HCT116 (cell line): ENCODE measurements at regions not wholly inside any gene's neighbourhood (a gene's known extent, or its start where the extent isn't known, plus 50 kb on each side); places are given as distances from the start of the nearest gene placed in this dataset.

ENCODE experiments used
- ATAC-seq: fragments of 200-7000 bp; cut with Tn5 transposase; 2 replicates; pipeline ENCODE4 v1.9.1; 2020; ENCODE audit warnings: mild to moderate bottlenecking, moderate library complexity
- BruUV-seq: library from RNA; stranded (reverse); fragments of 400-500 nt; replicated peaks from 2 replicates; lab custom pipeline; 2021; lab: Mats Ljungman, UMichigan
- CTCF ChIA-PET: fragments of 300-600 bp; sonication (Branson Sonifier 250); formaldehyde crosslinking; loops from one replicate; lab custom pipeline; 2021; ENCODE audit warnings: antibody characterized with exemption; lab: Charles Lee
- POLR2A ChIA-PET: fragments of 300-600, 350-600 bp; sonication (Branson Sonifier 250); formaldehyde crosslinking; loops from one replicate; lab custom pipeline; 2021; ENCODE audit warnings: antibody characterized with exemption; lab: Charles Lee
- RAD21 ChIA-PET, 2 experiments: fragments of 300-600 bp; sonication (Branson Sonifier 250); formaldehyde crosslinking; loops; one replicate each; lab custom pipeline; 2023; ENCODE audit warnings: low total read pairs in 2 of 2; ENCODE audit not compliant: uncharacterized antibody in 2 of 2, unreplicated experiment in 2 of 2, low non-redundant PET in 1 of 2; lab: Charles Lee
- DNase-seq: peaks from one replicate; pipeline ENCODE4 v3.0.0-alpha.2; 2010; ENCODE audit warnings: low read depth, low spot score
- H2AFZ ChIP-seq: fragments of 200-600 bp; shearing (Covaris generic), sonication (generic); 2 replicates; pipeline ENCODE4 v1.6.1; 2017; ENCODE audit warnings: low read depth, mixed run types, mixed read lengths, antibody characterized with exemption, low read length; ENCODE audit not compliant: poor library complexity, severe bottlenecking
- H3K27ac ChIP-seq: 2 replicates; pipeline ENCODE4 v1.5.1; 2012; ENCODE audit warnings: low read depth, low read length
- H3K27me3 ChIP-seq: fragments of 200-600 bp; sonication (generic); 2 replicates; pipeline ENCODE4 v1.6.1; 2016; ENCODE audit warnings: mixed run types, low read length, mixed read lengths; ENCODE audit not compliant: insufficient read depth
- H3K36me3 ChIP-seq, 2 experiments: fragments of 200-500 bp in 1 of 2; fragments of 200-600 bp in 1 of 2; sonication (Bioruptor generic) in 1 of 2; sonication (generic) in 1 of 2; 2 replicates each; pipeline versions ENCODE4 v1.5.1 to v1.6.1; 2014 to 2016; ENCODE audit warnings: low read length in 2 of 2, inconsistent platforms in 1 of 2, mixed read lengths in 1 of 2, mixed run types in 1 of 2; ENCODE audit not compliant: insufficient read depth in 2 of 2, control insufficient read depth in 1 of 2
- H3K4me1 ChIP-seq, 2 experiments: fragments of 200-600 bp in 1 of 2; sonication (generic) in 1 of 2; 2 replicates each; pipeline versions ENCODE4 v1.5.1 to v1.6.1; 2012 to 2017; ENCODE audit warnings: low read length in 2 of 2, inconsistent platforms in 1 of 2, mild to moderate bottlenecking in 1 of 2, mixed read lengths in 1 of 2, mixed run types in 1 of 2, moderate library complexity in 1 of 2; ENCODE audit not compliant: insufficient read depth in 2 of 2, control insufficient read depth in 1 of 2
- H3K4me2 ChIP-seq: fragments of 200-600 bp; sonication (generic); 2 replicates; pipeline ENCODE4 v1.6.1; 2017; ENCODE audit warnings: mixed run types, low read length, mixed read lengths
- H3K4me3 ChIP-seq, 2 experiments: fragments of 200-600 bp in 1 of 2; sonication (generic) in 1 of 2; replicated peaks in 1 of 2; 2 replicates each; pipeline ENCODE4 v1.5.1; 2011 to 2016; ENCODE audit warnings: low read length in 2 of 2, control low read depth in 1 of 2, low read depth in 1 of 2, mild to moderate bottlenecking in 1 of 2, mixed read lengths in 1 of 2, mixed run types in 1 of 2
- H3K79me2 ChIP-seq: fragments of 200-600 bp; sonication (generic); 2 replicates; pipeline ENCODE4 v1.6.1; 2017; ENCODE audit warnings: mild to moderate bottlenecking, mixed run types, low read length, moderate library complexity, mixed read lengths; ENCODE audit not compliant: insufficient read depth
- H3K9ac ChIP-seq: fragments of 200-600 bp; sonication (generic); 2 replicates; pipeline ENCODE4 v1.6.1; 2016; ENCODE audit warnings: low read length, mixed read lengths
- H3K9me2 ChIP-seq: fragments of 200-600 bp; sonication (generic), shearing (Covaris generic); 2 replicates; pipeline ENCODE4 v1.6.1; 2017; ENCODE audit warnings: mixed run types, mild to moderate bottlenecking, moderate library complexity; ENCODE audit not compliant: insufficient read depth
- H3K9me3 ChIP-seq, 2 experiments: fragments of 200-500 bp in 1 of 2; fragments of 200-600 bp in 1 of 2; sonication (Bioruptor generic) in 1 of 2; sonication (generic) in 1 of 2; 2 replicates each; pipeline ENCODE4 v1.6.1; 2014 to 2017; ENCODE audit warnings: low read length in 2 of 2, mixed read lengths in 2 of 2, inconsistent platforms in 1 of 2, low read depth in 1 of 2, mild to moderate bottlenecking in 1 of 2, mixed run types in 1 of 2, moderate library complexity in 1 of 2; ENCODE audit not compliant: control insufficient read depth in 1 of 2, insufficient read depth in 1 of 2
- H4K20me1 ChIP-seq: fragments of 200-600 bp; sonication (generic), shearing (Covaris generic); 2 replicates; pipeline ENCODE4 v1.6.1; 2017; ENCODE audit warnings: mixed run types, mild to moderate bottlenecking, moderate library complexity; ENCODE audit not compliant: insufficient read depth
- EGR1 ChIP-seq: IDR thresholded peaks from 2 replicates; pipeline ENCODE4 v1.6.1; 2012; ENCODE audit warnings: low read depth
- ELF1 ChIP-seq: IDR thresholded peaks from 2 replicates; pipeline ENCODE4 v1.6.1; 2012; ENCODE audit warnings: low read depth, borderline replicate concordance
- EZH2phosphoT487 ChIP-seq: fragments of 200-600 bp; IDR thresholded peaks from 2 replicates; pipeline ENCODE4 v1.6.1; 2018; ENCODE audit warnings: antibody characterized with exemption, borderline replicate concordance
- FOSL1 ChIP-seq: IDR thresholded peaks from 2 replicates; pipeline ENCODE4 v1.6.1; 2012; ENCODE audit warnings: low read depth
- JUND ChIP-seq: IDR thresholded peaks from 2 replicates; pipeline ENCODE4 v1.6.1; 2012
- POLR2A ChIP-seq: IDR thresholded peaks from 2 replicates; pipeline ENCODE4 v1.7.0; 2011; ENCODE audit warnings: borderline replicate concordance; ENCODE audit not compliant: insufficient read depth, insufficient read length; ENCODE audit errors: extremely low read depth
- SIN3A ChIP-seq: IDR thresholded peaks from 2 replicates; pipeline ENCODE4 v1.6.1; 2012; ENCODE audit warnings: low read depth
- SP1 ChIP-seq: IDR thresholded peaks from 2 replicates; pipeline ENCODE4 v1.6.1; 2012; ENCODE audit warnings: low read depth
- TCF7L2 ChIP-seq: IDR thresholded peaks from 2 replicates; pipeline ENCODE4 v1.7.0; 2011; ENCODE audit warnings: borderline replicate concordance, inconsistent platforms; ENCODE audit not compliant: insufficient read depth, insufficient read length; ENCODE audit errors: extremely low read depth
- YY1 ChIP-seq: IDR thresholded peaks from 2 replicates; pipeline ENCODE4 v1.6.1; 2011; ENCODE audit warnings: low read length, low read depth, moderate library complexity, mild to moderate bottlenecking; ENCODE audit not compliant: insufficient replicate concordance; ENCODE audit errors: extremely low read depth
- ZBTB33 ChIP-seq: IDR thresholded peaks from 2 replicates; pipeline ENCODE4 v1.6.1; 2011; ENCODE audit warnings: mild to moderate bottlenecking, low read length, moderate library complexity; ENCODE audit not compliant: insufficient replicate concordance; ENCODE audit errors: extremely low read depth
- intact Hi-C: fragments of 100-400 bp; cut with micrococcal nuclease; formaldehyde crosslinking; loops from 2 replicates; pipeline ENCODE4 v1.10.0; 2022
- TF ChIP-seq, protein P1 (sequence below): IDR thresholded peaks from 2 replicates; pipeline ENCODE4 v1.6.1; 2012
- TF ChIP-seq, protein P2 (sequence below): IDR thresholded peaks from 2 replicates; pipeline ENCODE4 v1.6.1; 2012
- TF ChIP-seq, protein P3 (sequence below), 3 experiments: fragments of 200-600 bp in 1 of 3; sonication (generic) in 1 of 3; IDR thresholded peaks in 2 of 3; conservative IDR thresholded peaks in 1 of 3; 2 replicates each; pipeline ENCODE4 v1.5.1; 2012 to 2017; ENCODE audit warnings: low read depth in 2 of 3, low read length in 2 of 3, antibody characterized with exemption in 1 of 3, borderline replicate concordance in 1 of 3, control low read depth in 1 of 3, mild to moderate bottlenecking in 1 of 3, mixed read lengths in 1 of 3, mixed run types in 1 of 3, moderate library complexity in 1 of 3; ENCODE audit not compliant: insufficient read depth in 1 of 3

DNA sequence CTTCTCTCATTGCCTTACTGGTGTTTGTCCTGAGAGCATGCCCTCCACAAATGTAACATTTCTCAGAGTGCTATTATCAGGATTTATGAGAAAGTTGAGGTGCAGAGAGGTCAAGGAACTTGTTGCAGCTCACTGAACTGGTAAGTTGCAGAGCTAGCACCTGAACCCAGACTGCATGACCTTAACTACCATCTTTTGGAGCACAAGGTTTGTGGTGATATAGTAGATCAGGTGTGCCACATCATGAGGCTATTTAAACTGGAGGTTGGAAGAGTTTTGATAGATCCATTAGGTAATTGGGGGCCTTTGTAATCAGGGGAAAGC, 112.0 kb upstream of the CITED2 start:
- no peak for DNase-seq
- TF ChIP-seq POLR2A (no peak), SIN3A (no peak), YY1 (no peak)
- TF ChIP-seq, protein P1, sequence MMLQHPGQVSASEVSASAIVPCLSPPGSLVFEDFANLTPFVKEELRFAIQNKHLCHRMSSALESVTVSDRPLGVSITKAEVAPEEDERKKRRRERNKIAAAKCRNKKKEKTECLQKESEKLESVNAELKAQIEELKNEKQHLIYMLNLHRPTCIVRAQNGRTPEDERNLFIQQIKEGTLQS: no peak
- TF ChIP-seq, protein P2, sequence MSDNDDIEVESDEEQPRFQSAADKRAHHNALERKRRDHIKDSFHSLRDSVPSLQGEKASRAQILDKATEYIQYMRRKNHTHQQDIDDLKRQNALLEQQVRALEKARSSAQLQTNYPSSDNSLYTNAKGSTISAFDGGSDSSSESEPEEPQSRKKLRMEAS: no peak
- TF ChIP-seq, all 23 proteins: peak for 0
- ATAC-seq: no peak
- Histone ChIP-seq H2AFZ (no peak overlapping the region), H4K20me1 (no peaks in the 10 kb centered on the region), H3K4me1 (no peaks in the 10 kb centered on the region), H3K27ac (no peak overlapping the region), H3K4me3 (no peak overlapping the region), H3K4me2 (no peak overlapping the region), H3K9me3 (no peaks in the 10 kb centered on the region), H3K9ac (no peak overlapping the region), H3K27me3 (no peaks in the 10 kb centered on the region), H3K36me3 (no peaks in the 10 kb centered on the region), H3K79me2 (no peaks in the 10 kb centered on the region), H3K9me2 (no peaks in the 10 kb centered on the region)
- intact Hi-C loops: no loop called here
- ChIA-PET CTCF (no interaction called here), POLR2A (no interaction called here), RAD21 (no interaction called here)
- no TSS peak for BruUV-seq

DNA sequence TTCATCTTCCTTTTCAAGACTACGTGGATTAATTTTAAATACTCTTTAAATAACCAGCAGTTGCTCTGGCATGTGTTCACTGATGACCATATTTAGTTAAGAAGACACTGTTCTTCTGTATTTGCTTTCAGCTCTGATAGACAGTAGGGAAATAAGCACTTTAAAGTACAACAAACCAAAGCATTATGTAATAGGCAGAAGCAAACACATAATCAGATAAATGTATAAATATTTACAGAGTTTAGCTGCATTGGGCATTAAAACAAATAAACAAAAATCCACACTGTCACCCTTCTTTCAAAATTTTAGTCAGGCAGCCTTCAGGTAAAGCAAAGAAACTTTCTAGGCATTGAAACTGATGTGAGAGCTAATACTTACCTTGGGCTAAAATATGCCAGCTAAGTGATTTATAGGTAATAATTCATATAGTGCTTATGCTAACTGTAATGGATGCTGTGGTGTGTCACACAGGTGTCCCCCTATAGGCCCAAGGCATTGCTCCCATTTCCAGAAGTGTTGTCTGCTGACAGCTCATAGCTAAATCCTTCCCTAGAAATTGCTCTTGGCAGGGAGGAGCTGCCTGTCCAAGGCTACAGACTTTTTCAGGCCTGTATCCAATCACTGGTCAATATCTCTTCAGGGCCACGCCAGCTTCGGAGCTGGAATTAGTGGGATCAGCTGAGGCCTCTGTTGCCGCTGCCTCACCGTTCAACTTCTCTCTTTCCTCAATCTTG, 111.5 kb upstream of the CITED2 start:
- no TSS peak for BruUV-seq
- ChIA-PET RAD21 (no interaction called here), CTCF (no interaction called here), POLR2A (no interaction called here)
- Histone ChIP-seq H3K27me3 (no peaks in the 10 kb centered on the region), H3K36me3 (no peaks in the 10 kb centered on the region), H2AFZ (no peak overlapping the region), H3K9ac (no peak overlapping the region), H3K9me3 (no peaks in the 10 kb centered on the region), H3K4me3 (no peak overlapping the region), H3K27ac (no peak overlapping the region), H4K20me1 (no peaks in the 10 kb centered on the region), H3K4me1 (no peaks in the 10 kb centered on the region), H3K9me2 (no peaks in the 10 kb centered on the region), H3K4me2 (no peak overlapping the region), H3K79me2 (no peaks in the 10 kb centered on the region)
- intact Hi-C loops: no loop called here
- DNase-seq (no peak), ATAC-seq (no peak)
- no peak for TF ChIP-seq POLR2A
- TF ChIP-seq YY1: no peak
- TF ChIP-seq ELF1: no peak
- TF ChIP-seq ZBTB33: no peak
- TF ChIP-seq, protein P1: no peak
- TF ChIP-seq FOSL1: no peak
- TF ChIP-seq, protein P2: no peak
- no peak for TF ChIP-seq EGR1
- TF ChIP-seq JUND: no peak
- no peak for TF ChIP-seq TCF7L2
- TF ChIP-seq SIN3A: no peak
- TF ChIP-seq EZH2phosphoT487: no peak
- TF ChIP-seq SP1: no peak
- TF ChIP-seq, protein P3, sequence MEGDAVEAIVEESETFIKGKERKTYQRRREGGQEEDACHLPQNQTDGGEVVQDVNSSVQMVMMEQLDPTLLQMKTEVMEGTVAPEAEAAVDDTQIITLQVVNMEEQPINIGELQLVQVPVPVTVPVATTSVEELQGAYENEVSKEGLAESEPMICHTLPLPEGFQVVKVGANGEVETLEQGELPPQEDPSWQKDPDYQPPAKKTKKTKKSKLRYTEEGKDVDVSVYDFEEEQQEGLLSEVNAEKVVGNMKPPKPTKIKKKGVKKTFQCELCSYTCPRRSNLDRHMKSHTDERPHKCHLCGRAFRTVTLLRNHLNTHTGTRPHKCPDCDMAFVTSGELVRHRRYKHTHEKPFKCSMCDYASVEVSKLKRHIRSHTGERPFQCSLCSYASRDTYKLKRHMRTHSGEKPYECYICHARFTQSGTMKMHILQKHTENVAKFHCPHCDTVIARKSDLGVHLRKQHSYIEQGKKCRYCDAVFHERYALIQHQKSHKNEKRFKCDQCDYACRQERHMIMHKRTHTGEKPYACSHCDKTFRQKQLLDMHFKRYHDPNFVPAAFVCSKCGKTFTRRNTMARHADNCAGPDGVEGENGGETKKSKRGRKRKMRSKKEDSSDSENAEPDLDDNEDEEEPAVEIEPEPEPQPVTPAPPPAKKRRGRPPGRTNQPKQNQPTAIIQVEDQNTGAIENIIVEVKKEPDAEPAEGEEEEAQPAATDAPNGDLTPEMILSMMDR (IDR thresholded peaks at IDR 0.05 in 2 of 3, conservative IDR thresholded peaks at IDR 0.05 in 1 of 3; ENCODE audit: borderline replicate concordance in 1 of 3, insufficient read depth in 1 of 3, low read depth in 2 of 3, low read length in 2 of 3): no peak
